Activated B cell treated with CpG ODN at 0.5 μM for 24 hours (primary cell): ENCODE measurements at regions not wholly inside any gene's neighbourhood (a gene's known extent, or its start where the extent isn't known, plus 50 kb on each side); places are given as distances from the start of the nearest gene placed in this dataset.

Experiments
- ATAC-seq: fragments of 200-7000 bp; cut with Tn5 transposase; one replicate; pipeline ENCODE4 v1.10.0; 2021; ENCODE audit warnings: low read depth, mild to moderate bottlenecking, moderate library complexity
- CTCF ChIA-PET: fragments of 350-600 bp; sonication (Branson Sonifier 250); formaldehyde crosslinking; loops from one replicate; lab custom pipeline; 2021; ENCODE audit warnings: antibody characterized with exemption; lab: Charles Lee
- POLR2A ChIA-PET: fragments of 350-600 bp; sonication (Branson Sonifier 250); formaldehyde crosslinking; loops from one replicate; lab custom pipeline; 2021; ENCODE audit warnings: antibody characterized with exemption; lab: Charles Lee
- DNase-seq: peaks from one replicate; pipeline ENCODE4 v3.0.0; 2022
- H3K27ac Mint-ChIP-seq: one replicate; pipeline ENCODE4 v1.8.0; 2020; ENCODE audit warnings: mixed read lengths
- H3K27me3 Mint-ChIP-seq: one replicate; pipeline ENCODE4 v1.8.0; 2021; ENCODE audit warnings: mixed read lengths
- H3K36me3 Mint-ChIP-seq: one replicate; pipeline ENCODE4 v1.8.0; 2021; ENCODE audit warnings: low read depth, mixed read lengths
- H3K4me1 Mint-ChIP-seq: one replicate; pipeline ENCODE4 v1.8.0; 2021; ENCODE audit warnings: mixed read lengths
- H3K4me3 Mint-ChIP-seq: one replicate; pipeline ENCODE4 v1.8.0; 2020; ENCODE audit warnings: mild to moderate bottlenecking, mixed read lengths
- H3K9me3 Mint-ChIP-seq: one replicate; pipeline ENCODE4 v1.8.0; 2020; ENCODE audit warnings: mixed read lengths
- intact Hi-C: fragments of 100-400 bp; cut with micrococcal nuclease; formaldehyde crosslinking; loops from one replicate; pipeline ENCODE4 v1.15.1; 2024
- TF ChIP-seq, protein P1 (sequence below): fragments of 200-600 bp; IDR thresholded peaks from one replicate; pipeline ENCODE4 v1.8.0; 2022; ENCODE audit warnings: antibody characterized with exemption, mild to moderate bottlenecking

DNA sequence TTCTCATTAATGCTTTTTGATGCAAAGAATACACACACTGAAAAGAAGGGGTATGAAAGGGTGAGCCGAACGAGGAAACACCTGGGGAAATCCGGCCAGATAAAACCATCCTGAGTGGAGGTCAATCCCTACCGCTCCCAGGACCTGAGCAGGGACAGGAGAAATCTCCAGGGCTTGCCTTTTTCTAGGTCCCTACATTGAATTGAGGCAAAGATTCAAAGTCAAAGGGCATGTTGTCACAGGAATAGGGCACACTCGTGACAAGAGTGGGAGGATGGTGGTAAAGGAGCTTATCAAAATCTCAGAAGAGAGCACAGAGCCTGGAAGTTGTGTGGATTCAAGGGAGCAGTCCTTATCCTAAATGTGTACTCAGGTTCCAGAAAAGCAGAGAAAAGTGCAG is 61.2 kb upstream of the ACKR3 start:
- POLR2A ChIA-PET, result interaction anchor here (1.1 to 1.6 kb wide), 2 partner anchors 59 to 61 kb away, joined by 3 read pairs; partner anchors contain the start of gene ACKR3
- peaks cover 24% of the 10 kb centered on the region for H3K27me3 Mint-ChIP-seq

DNA sequence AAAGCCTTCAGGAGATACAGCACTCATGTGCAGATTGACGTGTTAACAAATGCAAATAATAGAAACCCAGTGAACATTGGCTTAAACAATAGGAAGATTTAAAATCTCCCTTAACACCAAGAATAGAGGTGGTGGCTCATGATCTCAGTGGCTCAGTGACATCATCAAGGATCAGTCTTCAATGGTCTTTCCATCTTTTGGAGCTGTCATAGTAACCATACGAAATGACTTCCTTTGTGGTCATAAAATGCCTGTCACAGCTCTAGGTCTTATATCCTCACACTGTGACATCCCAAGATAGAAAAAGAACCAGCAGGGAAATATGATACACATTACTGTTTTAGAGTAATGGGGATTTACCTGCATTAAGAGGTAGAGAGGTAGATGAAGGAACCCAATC is 59.6 kb upstream of the ACKR3 start:
- POLR2A ChIA-PET, result no interaction called here
- intact Hi-C loops, result no loop called here

More for the DNA sequence above, 61.2 kb upstream of the ACKR3 start:
- Mint-ChIP-seq H3K4me1 (peaks cover 8% of the 10 kb centered on the region), H3K9me3 (no peaks in the 10 kb centered on the region), H3K27ac (no peak overlapping the region), H3K36me3 (no peaks in the 10 kb centered on the region), H3K4me3 (no peak overlapping the region)
- DNase-seq (no peak), ATAC-seq (no peak)
- CTCF ChIA-PET, result interaction anchor here (2.8 kb wide), 1 partner anchor 61 kb away, joined by 13 read pairs; the partner anchor contains the start of gene ACKR3
- intact Hi-C loops, result no loop called here
- TF ChIP-seq, protein P1, sequence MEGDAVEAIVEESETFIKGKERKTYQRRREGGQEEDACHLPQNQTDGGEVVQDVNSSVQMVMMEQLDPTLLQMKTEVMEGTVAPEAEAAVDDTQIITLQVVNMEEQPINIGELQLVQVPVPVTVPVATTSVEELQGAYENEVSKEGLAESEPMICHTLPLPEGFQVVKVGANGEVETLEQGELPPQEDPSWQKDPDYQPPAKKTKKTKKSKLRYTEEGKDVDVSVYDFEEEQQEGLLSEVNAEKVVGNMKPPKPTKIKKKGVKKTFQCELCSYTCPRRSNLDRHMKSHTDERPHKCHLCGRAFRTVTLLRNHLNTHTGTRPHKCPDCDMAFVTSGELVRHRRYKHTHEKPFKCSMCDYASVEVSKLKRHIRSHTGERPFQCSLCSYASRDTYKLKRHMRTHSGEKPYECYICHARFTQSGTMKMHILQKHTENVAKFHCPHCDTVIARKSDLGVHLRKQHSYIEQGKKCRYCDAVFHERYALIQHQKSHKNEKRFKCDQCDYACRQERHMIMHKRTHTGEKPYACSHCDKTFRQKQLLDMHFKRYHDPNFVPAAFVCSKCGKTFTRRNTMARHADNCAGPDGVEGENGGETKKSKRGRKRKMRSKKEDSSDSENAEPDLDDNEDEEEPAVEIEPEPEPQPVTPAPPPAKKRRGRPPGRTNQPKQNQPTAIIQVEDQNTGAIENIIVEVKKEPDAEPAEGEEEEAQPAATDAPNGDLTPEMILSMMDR, result no peak

DNA sequence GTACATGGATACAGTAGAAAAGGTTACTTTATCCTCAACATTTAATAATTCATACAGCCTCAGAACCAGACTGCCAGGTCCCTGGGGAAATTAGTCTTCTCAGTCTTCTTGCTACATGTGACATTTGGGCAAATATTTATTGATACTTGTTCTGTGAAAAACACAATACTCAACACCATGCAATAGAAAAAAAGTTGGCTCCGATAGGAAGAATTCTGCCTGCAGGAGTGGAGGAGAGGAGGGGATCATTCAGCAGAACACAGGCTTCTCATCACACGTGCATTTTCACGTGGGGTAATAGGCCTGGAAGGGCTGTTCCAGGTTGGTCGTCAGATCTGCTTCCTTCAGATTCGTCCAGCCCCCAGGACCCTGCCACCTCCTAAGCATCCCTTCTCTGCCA is 58.4 kb upstream of the ACKR3 start:
- H3K4me3 Mint-ChIP-seq, result no peak overlapping the region
- ChIA-PET POLR2A (interaction anchor here (3.2 kb wide), 1 partner anchor 58 kb away, joined by 40 read pairs; the partner anchor contains the start of gene ACKR3), CTCF (interaction anchor here (1.2 to 6.2 kb wide), 3 partner anchors 9 to 549 kb away, joined by 3 to 264 read pairs (median 4); partner anchors contain the start of gene ACKR3)
- no peaks in the 10 kb centered on the region for H3K9me3 Mint-ChIP-seq
- peaks cover 8% of the 10 kb centered on the region for H3K4me1 Mint-ChIP-seq
- ATAC-seq, result no peak
- H3K27me3 Mint-ChIP-seq, result peaks cover 11% of the 10 kb centered on the region
- intact Hi-C loops, result no loop called here
- H3K27ac Mint-ChIP-seq, result no peak overlapping the region
- H3K36me3 Mint-ChIP-seq, result no peaks in the 10 kb centered on the region
- TF ChIP-seq, protein P1, result no peak
- no peak for DNase-seq

More for the DNA sequence above, 59.6 kb upstream of the ACKR3 start:
- Mint-ChIP-seq H3K36me3 (no peaks in the 10 kb centered on the region), H3K27ac (no peak overlapping the region), H3K27me3 (peaks cover 20% of the 10 kb centered on the region), H3K4me3 (no peak overlapping the region), H3K9me3 (no peaks in the 10 kb centered on the region), H3K4me1 (peaks cover 8% of the 10 kb centered on the region)
- ATAC-seq (no peak), DNase-seq (no peak)
- CTCF ChIA-PET, result interaction anchor here (6.2 kb wide), 1 partner anchor 58 kb away, joined by 264 read pairs; the partner anchor contains the start of gene ACKR3
- TF ChIP-seq, protein P1, result no peak

DNA sequence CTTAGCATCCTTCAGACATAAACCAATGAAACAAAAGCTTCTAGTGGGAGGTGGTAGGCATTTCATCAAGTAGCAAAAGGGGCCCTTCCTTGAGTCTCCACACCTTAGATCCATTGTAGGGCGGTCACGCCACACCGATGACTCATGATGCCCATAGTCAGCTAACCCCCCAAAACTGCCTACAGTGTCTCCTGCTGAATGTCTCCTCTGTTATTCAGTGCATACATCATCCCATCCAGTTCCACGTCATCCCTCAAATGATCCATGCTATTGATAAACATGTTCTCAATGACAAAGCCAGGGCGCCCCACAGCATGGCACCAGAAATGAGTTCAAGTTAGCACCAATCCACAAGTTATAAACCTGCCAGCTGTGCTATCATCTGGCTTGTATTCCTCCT is 57.4 kb upstream of the ACKR3 start:
- Mint-ChIP-seq H3K9me3 (no peaks in the 10 kb centered on the region), H3K4me1 (peaks cover 5% of the 10 kb centered on the region), H3K4me3 (no peak overlapping the region), H3K36me3 (no peaks in the 10 kb centered on the region), H3K27me3 (peaks cover 3% of the 10 kb centered on the region), H3K27ac (no peak overlapping the region)
- CTCF ChIA-PET, result interaction anchor here (0.9 to 6.2 kb wide), 24 partner anchors 9 to 559 kb away, joined by 3 to 264 read pairs (median 6); partner anchors contain the start of gene ACKR3
- TF ChIP-seq, protein P1, result no peak
- intact Hi-C loops, result loop anchor here (1.0 to 2.0 kb wide), 2 partner anchors 159 to 515 kb away; no protein-coding TSS in a partner anchor
- no peak for ATAC-seq
- no peak for DNase-seq
- POLR2A ChIA-PET, result interaction anchor here (1.3 to 3.2 kb wide), 4 partner anchors 34 to 548 kb away, joined by 4 to 40 read pairs (median 6); partner anchors contain the start of gene ACKR3

DNA sequence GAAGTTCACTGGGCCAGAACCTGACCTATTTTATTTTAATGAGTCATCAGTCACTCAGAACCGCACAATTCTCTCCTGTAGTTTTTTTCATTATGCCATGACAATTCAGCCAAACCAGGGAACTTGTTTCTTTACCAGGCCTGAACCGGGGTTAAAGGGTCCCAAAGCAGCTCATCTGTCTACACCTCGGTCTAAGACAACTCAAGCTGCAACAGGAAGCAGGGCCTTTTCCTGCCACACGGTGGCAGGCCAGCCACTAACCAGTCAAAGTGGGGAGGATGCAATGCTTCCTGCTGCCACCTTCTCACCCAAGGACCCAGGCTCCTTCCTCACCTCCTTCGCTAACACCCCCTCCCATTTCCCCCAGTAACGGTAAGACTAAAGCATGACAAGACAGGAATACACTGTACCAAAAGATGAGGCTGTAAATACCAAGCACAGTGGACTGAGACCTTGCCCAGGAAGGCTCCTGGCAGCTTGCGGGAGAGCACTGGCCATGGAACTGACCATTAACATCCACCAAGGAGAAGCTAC is 56.7 kb upstream of the ACKR3 start:
- Mint-ChIP-seq H3K27me3 (peaks cover 2% of the 10 kb centered on the region), H3K4me1 (peaks cover 7% of the 10 kb centered on the region), H3K27ac (no peak overlapping the region), H3K9me3 (no peaks in the 10 kb centered on the region), H3K36me3 (no peaks in the 10 kb centered on the region), H3K4me3 (no peak overlapping the region)
- TF ChIP-seq, protein P1, result no peak
- intact Hi-C loops, result loop anchor here (1.0 to 2.0 kb wide), 7 partner anchors 24 to 547 kb away; partner anchors contain the start of gene ACKR3
- DNase-seq (peak; percentile 53), ATAC-seq (peak; percentile 98)
- ChIA-PET POLR2A (interaction anchor here (1.3 to 3.2 kb wide), 5 partner anchors 24 to 547 kb away, joined by 3 to 40 read pairs (median 4); partner anchors contain the start of gene ACKR3), CTCF (interaction anchor here (0.9 to 6.2 kb wide), 24 partner anchors 9 to 559 kb away, joined by 3 to 264 read pairs (median 6); partner anchors contain the start of gene ACKR3)
